Activated T-cell treated with anti-CD3 and anti-CD28 coated beads, Interleukin-2, amount 50 U/mL, for 1 hour (primary cell): ENCODE measurements at regions not wholly inside any gene's neighbourhood (a gene's known extent, or its start where the extent isn't known, plus 50 kb on each side); places are given as distances from the start of the nearest gene placed in this dataset.

Source experiments
- DNase-seq: peaks from one replicate; pipeline ENCODE4 v3.0.0-alpha.2; 2020

- no peak for DNase-seq
Observed at GRCh38 chr2:38446906-38447561, 70.0 kb upstream of the ATL2 start.

GRCh38 chr2:38446418-38446817 is 69.3 kb upstream of the ATL2 start:
- no peak for DNase-seq

GRCh38 chr2:38444247-38444646 is 67.2 kb upstream of the ATL2 start:
- no peak for DNase-seq

- DNase-seq: no peak
Observed at GRCh38 chr2:38442643-38443541, 65.8 kb upstream of the ATL2 start.

- DNase-seq: no peak
Observed at GRCh38 chr2:38441346-38441745, 64.3 kb upstream of the ATL2 start.

GRCh38 chr2:38440655-38441054 is 63.6 kb upstream of the ATL2 start:
- no peak for DNase-seq

GRCh38 chr2:38439863-38440262 is 62.8 kb upstream of the ATL2 start:
- DNase-seq: no peak

GRCh38 chr2:38438883-38439612 is 62.0 kb upstream of the ATL2 start:
- DNase-seq: no peak

GRCh38 chr2:38438133-38438882 is 61.2 kb upstream of the ATL2 start:
- no peak for DNase-seq

GRCh38 chr2:38436227-38436664 is 59.2 kb upstream of the ATL2 start:
- DNase-seq: no peak

- no peak for DNase-seq
Observed at GRCh38 chr2:38435775-38436174, 58.7 kb upstream of the ATL2 start.

GRCh38 chr2:38434595-38434994 is 57.5 kb upstream of the ATL2 start:
- no peak for DNase-seq

- no peak for DNase-seq
Observed at GRCh38 chr2:38433607-38433975, 56.5 kb upstream of the ATL2 start.

- no peak for DNase-seq
Observed at GRCh38 chr2:38432820-38433606, 55.9 kb upstream of the ATL2 start.

- DNase-seq: no peak
Observed at GRCh38 chr2:38430597-38431207, 53.6 kb upstream of the ATL2 start.

GRCh38 chr2:38430196-38430595 is 53.1 kb upstream of the ATL2 start:
- no peak for DNase-seq

GRCh38 chr2:38427936-38428335 is 50.9 kb upstream of the ATL2 start:
- no peak for DNase-seq

- no peak for DNase-seq
Observed at GRCh38 chr2:38427054-38427453, 50.0 kb upstream of the ATL2 start.
